H1 (cell line): ENCODE measurements at regions not wholly inside any gene's neighbourhood (a gene's known extent, or its start where the extent isn't known, plus 50 kb on each side); places are given as distances from the start of the nearest gene placed in this dataset.

Experiments used
- ATF3 ChIP-seq: IDR thresholded peaks from 2 replicates; pipeline ENCODE4 v1.6.1; 2011; ENCODE audit warnings: low read depth, mild to moderate bottlenecking, low read length; ENCODE audit not compliant: insufficient read depth
- BCL11A ChIP-seq, 2 experiments: IDR thresholded peaks; one replicate each; pipeline ENCODE4 v1.6.1; 2011; ENCODE audit warnings: low read depth in 2 of 2, low read length in 2 of 2, mild to moderate bottlenecking in 2 of 2
- SP1 ChIP-seq: IDR thresholded peaks from 2 replicates; pipeline ENCODE4 v1.6.1; 2011; ENCODE audit warnings: low read depth, low read length
- TCF12 ChIP-seq: IDR thresholded peaks from 2 replicates; pipeline ENCODE4 v1.6.1; 2011; ENCODE audit warnings: low read depth, mild to moderate bottlenecking, low read length

- no peak for TF ChIP-seq BCL11A (IDR thresholded peaks at IDR 0.05; ENCODE audit: low read depth in 2 of 2, low read length in 2 of 2)
- no peak for TF ChIP-seq TCF12
- TF ChIP-seq ATF3: no peak
- no peak for TF ChIP-seq SP1
- TF ChIP-seq, all 59 proteins: peak for 0
Observed at GRCh38 chr10:2867788-2868299, 199.5 kb upstream of the PFKP start (continued).
